Esophagus muscularis mucosa (tissue), 3 donors: ENCODE measurements at regions not wholly inside any gene's neighbourhood (a gene's known extent, or its start where the extent isn't known, plus 50 kb on each side); places are given as distances from the start of the nearest gene placed in this dataset.

Source experiments
- CTCF ChIP-seq, 3 experiments: fragments of 200-600 bp in 2 of 3; fragments of 450-650 bp in 1 of 3; sonication (generic) in 2 of 3; IDR thresholded peaks; one replicate each; pipeline ENCODE4 v1.5.1; 2017 to 2019; ENCODE audit warnings: antibody characterized with exemption in 3 of 3, mild to moderate bottlenecking in 2 of 3, moderate library complexity in 1 of 3
- POLR2A ChIP-seq: fragments of 450-650 bp; IDR thresholded peaks from one replicate; pipeline ENCODE4 v1.6.1; 2017; ENCODE audit warnings: antibody characterized with exemption, moderate library complexity, mild to moderate bottlenecking, low read depth

- TF ChIP-seq CTCF (IDR thresholded peaks at IDR 0.05) (no peak), POLR2A (no peak)
Observed at GRCh38 chr1:187817782-187818181, 989.0 kb downstream of the PLA2G4A start.
